SJCRH30 (cell line): ENCODE measurements at regions not wholly inside any gene's neighbourhood (a gene's known extent, or its start where the extent isn't known, plus 50 kb on each side); places are given as distances from the start of the nearest gene placed in this dataset.

Source experiments
- DNase-seq, 2 experiments: peaks; one replicate each; pipeline ENCODE4 v3.0.0-alpha.2; 2015 to 2020
- H3K27ac ChIP-seq: fragments of 250-450 bp; sonication (Bioruptor Pico); 2 replicates; pipeline ENCODE4 v1.5.1; 2020; ENCODE audit warnings: mild to moderate bottlenecking, moderate library complexity
- H3K27me3 ChIP-seq: fragments of 250-450 bp; sonication (Bioruptor Pico); 2 replicates; pipeline ENCODE4 v1.5.1; 2020; ENCODE audit warnings: mild to moderate bottlenecking, moderate library complexity
- H3K36me3 ChIP-seq: fragments of 250-450 bp; sonication (Bioruptor Pico); 2 replicates; pipeline ENCODE4 v1.5.1; 2020; ENCODE audit warnings: mild to moderate bottlenecking, moderate library complexity
- H3K4me1 ChIP-seq: fragments of 250-450 bp; sonication (Bioruptor Pico); 2 replicates; pipeline ENCODE4 v1.5.1; 2020; ENCODE audit warnings: mild to moderate bottlenecking, moderate library complexity
- H3K4me3 ChIP-seq: fragments of 250-450 bp; sonication (Bioruptor Pico); 2 replicates; pipeline ENCODE4 v1.5.1; 2020; ENCODE audit warnings: mild to moderate bottlenecking, moderate library complexity
- H3K9me3 ChIP-seq: fragments of 250-450 bp; sonication (Bioruptor Pico); replicated peaks from 2 replicates; pipeline ENCODE4 v1.5.1; 2020; ENCODE audit warnings: mild to moderate bottlenecking, moderate library complexity

DNA sequence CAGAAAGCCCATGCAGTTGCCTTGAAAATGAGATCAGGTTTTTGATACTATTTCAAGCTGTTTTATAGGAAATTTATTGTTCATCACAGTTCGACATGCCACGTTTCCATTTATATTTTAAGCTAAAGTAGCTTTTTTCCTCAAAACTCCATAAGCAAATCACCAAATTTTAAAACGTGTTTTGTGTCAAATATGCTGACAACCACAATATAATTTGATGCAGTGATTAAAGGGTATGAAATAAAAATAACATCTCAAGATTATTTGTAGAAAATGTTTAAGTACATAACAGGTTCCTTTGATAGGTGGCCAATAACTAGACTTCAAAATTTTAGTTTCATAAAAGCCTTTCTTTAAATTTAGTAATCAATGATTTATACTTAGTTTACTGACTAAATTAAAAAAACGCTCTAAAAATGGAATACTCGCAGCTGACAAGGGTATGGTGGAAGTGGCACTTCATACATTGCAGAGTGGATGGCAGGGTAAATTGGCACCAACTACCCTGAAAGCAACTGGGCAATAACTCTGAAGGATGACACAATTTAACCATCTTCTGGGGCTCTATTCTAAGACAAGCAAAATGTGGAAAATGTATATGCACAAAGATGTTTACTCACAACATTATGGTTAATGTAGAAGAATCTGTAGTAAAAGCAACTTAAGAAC, 481.6 kb downstream of the TNS3 start:
- Histone ChIP-seq H3K27me3 (no peaks in the 10 kb centered on the region), H3K36me3 (no peaks in the 10 kb centered on the region), H3K27ac (no peak overlapping the region), H3K4me1 (no peaks in the 10 kb centered on the region), H3K4me3 (no peak overlapping the region), H3K9me3 (no peaks in the 10 kb centered on the region)
- no peak for DNase-seq

- Histone ChIP-seq H3K27me3 (no peaks in the 10 kb centered on the region), H3K4me3 (no peak overlapping the region), H3K27ac (no peak overlapping the region), H3K4me1 (no peaks in the 10 kb centered on the region), H3K9me3 (no peaks in the 10 kb centered on the region), H3K36me3 (no peaks in the 10 kb centered on the region)
- no peak for DNase-seq
These were observed 484.5 kb downstream of the TNS3 start for GRCh38 chr7:47097431-47097830.

DNA sequence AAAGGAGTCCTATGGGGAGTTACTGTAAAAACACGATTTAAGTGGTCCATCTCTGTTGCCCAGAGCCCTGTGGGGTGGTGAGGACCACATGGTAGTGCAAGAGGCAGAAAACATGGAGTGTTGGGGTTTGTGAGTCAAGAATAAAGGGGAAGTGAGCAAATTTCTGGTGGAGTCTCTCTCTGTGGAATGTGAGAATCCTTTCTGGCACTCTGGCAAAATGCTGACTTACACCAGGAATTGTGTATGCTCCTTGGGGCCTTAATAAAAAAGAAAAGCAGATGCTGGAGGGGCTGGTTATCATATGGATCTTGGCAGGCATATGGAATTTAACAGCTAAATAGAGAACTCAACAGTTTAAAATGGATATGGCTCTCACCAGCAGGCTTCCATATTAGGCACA, 486.0 kb downstream of the TNS3 start:
- no peaks in the 10 kb centered on the region for H3K27me3 ChIP-seq
- H3K4me3 ChIP-seq: no peak overlapping the region
- no peaks in the 10 kb centered on the region for H3K9me3 ChIP-seq
- H3K27ac ChIP-seq: no peak overlapping the region
- no peak for DNase-seq
- H3K4me1 ChIP-seq: no peaks in the 10 kb centered on the region
- H3K36me3 ChIP-seq: no peaks in the 10 kb centered on the region

DNA sequence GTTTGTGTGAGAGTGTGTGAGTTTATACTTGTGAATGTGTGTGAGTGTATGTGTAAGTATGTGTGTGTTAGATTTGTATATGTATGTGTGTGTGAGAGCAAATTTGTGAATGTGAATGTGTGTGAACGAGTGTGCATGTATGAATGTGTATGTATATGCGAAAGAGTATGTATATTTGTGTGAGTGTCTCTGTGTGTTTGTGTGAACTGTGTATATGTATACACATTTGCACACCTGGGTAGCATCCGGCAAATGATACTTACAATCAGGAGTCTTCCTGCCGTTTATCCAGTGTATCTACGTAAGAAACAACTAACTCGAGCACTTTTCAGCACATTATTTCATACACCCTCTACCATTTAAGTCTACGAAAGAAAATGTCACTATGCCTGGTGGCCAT, 487.4 kb downstream of the TNS3 start:
- no peak for DNase-seq
- H3K9me3 ChIP-seq: no peaks in the 10 kb centered on the region
- H3K4me1 ChIP-seq: no peaks in the 10 kb centered on the region
- H3K27ac ChIP-seq: no peak overlapping the region
- H3K27me3 ChIP-seq: no peaks in the 10 kb centered on the region
- no peaks in the 10 kb centered on the region for H3K36me3 ChIP-seq
- H3K4me3 ChIP-seq: no peak overlapping the region

DNA sequence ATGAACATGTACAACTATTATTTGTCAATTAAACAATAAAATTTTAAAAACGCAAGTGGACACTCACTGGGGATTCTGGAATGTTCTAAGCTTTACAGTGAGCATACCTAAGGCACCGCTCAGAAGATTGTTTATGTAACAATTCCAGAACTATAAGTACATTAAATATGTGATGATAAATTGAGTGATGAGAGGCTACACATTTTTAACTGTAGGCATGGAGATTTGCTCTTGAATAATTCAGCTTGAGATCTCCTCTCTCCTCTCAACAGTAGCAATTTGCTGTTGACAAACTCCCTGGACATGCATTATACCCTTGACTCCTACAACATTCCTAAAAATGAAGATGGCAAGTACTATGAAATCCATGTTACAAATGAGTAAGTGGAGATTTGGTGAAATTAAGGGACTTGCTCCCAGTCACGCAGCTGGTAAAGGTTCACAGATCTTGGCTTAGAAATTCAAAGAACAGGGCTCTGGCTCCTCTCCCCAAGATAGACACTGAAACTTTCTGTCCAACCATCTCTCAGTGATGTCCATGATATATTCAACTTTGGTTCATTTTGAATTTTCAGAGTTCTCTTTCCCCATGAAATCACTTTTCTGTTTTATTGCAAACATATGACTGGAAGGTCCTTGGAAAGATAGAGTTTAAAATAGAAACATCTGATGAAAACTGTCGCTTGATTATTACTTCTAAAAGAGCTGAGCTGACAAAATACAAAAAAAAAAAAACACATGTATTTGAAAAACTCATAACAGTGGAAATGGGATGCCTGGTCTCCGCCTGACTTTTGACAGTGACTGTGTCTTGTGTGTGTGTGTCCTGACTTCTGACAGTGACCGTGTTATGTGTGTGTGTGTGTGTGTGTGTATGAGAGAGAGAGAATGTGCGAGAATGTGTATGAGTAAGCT, 488.3 kb downstream of the TNS3 start:
- no peaks in the 10 kb centered on the region for H3K36me3 ChIP-seq
- DNase-seq: no peak
- no peaks in the 10 kb centered on the region for H3K27me3 ChIP-seq
- no peaks in the 10 kb centered on the region for H3K9me3 ChIP-seq
- H3K4me1 ChIP-seq: peaks cover under 1% of the 10 kb centered on the region; the same call in 1 of the 2 replicates
- no peak overlapping the region for H3K27ac ChIP-seq
- no peak overlapping the region for H3K4me3 ChIP-seq

DNA sequence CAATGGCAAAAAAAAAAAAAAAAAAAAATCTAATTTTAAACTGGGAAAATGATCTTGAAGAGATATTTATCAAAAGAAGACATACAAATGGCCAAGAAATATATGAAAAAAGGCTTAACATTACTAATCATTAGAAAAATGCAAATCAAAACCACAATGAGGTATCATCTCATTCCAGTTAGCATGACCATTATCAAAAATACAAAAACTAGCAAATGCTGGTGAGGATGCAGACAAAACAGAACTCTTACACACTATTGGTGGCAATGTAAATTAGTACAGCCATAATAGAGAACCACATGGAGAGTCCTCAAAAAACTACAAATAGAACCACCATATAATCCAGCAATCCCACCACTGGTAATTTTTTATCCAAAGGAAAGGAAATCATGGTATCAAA, 489.6 kb downstream of the TNS3 start:
- H3K36me3 ChIP-seq: no peaks in the 10 kb centered on the region
- no peak for DNase-seq
- no peak overlapping the region for H3K4me3 ChIP-seq
- H3K4me1 ChIP-seq: peaks cover 8% of the 10 kb centered on the region; the same call in 1 of the 2 replicates
- H3K9me3 ChIP-seq: no peaks in the 10 kb centered on the region; the same call in 1 of the 2 replicates
- no peak overlapping the region for H3K27ac ChIP-seq
- H3K27me3 ChIP-seq: no peaks in the 10 kb centered on the region

- Histone ChIP-seq H3K9me3 (no peaks in the 10 kb centered on the region; the same call in 1 of the 2 replicates), H3K27me3 (no peaks in the 10 kb centered on the region), H3K27ac (no peak overlapping the region), H3K4me3 (no peak overlapping the region), H3K4me1 (peaks cover 8% of the 10 kb centered on the region; the same call in 1 of the 2 replicates), H3K36me3 (no peaks in the 10 kb centered on the region)
- DNase-seq: no peak
These were observed 490.8 kb downstream of the TNS3 start for GRCh38 chr7:47091141-47091540.

DNA sequence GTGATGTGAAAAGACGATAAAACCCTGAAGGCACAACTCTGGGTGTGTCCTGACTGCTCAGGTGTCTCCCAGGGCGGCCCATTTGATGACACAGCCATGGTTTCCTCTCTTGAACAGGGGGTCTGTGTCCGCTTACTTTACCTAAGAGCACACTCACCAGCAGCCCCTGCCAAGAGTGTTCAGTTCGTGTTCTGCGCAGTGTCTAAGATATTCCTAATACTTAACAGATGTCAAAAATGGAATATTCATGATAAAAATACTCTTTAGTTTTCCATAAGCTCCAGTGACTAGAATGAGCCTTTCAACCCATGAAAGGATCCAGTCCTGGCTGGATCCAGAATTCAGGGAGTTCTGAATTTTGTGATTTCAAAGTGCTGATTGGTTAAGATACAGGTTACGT, 492.4 kb downstream of the TNS3 start:
- no peaks in the 10 kb centered on the region for H3K27me3 ChIP-seq
- peaks cover 5% of the 10 kb centered on the region; the same call in 1 of the 2 replicates for H3K9me3 ChIP-seq
- DNase-seq: no peak
- H3K36me3 ChIP-seq: no peaks in the 10 kb centered on the region
- no peak overlapping the region for H3K27ac ChIP-seq
- H3K4me1 ChIP-seq: peaks cover 8% of the 10 kb centered on the region; the same call in 1 of the 2 replicates
- no peak overlapping the region for H3K4me3 ChIP-seq

DNA sequence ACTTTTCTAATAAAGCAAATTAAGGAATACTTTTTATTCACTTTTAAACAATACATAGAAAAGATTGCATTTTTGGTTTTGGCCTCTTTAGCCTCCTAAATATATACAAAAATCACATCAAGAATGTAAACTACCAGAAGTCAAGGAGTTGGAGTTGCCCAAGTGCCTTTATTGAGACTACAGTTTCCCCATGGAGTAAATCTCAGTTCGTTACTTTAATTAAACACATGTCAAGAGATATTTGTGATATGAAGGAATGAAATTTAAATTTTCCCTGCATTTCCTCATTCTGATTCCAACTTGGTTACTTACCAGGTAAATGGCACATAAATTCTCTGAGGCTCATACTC, 492.9 kb downstream of the TNS3 start:
- no peak for DNase-seq
- Histone ChIP-seq H3K27me3 (no peaks in the 10 kb centered on the region), H3K9me3 (peaks cover 5% of the 10 kb centered on the region; the same call in 1 of the 2 replicates), H3K27ac (no peak overlapping the region), H3K36me3 (no peaks in the 10 kb centered on the region), H3K4me3 (no peak overlapping the region), H3K4me1 (peaks cover 10% of the 10 kb centered on the region; the same call in 1 of the 2 replicates)

GRCh38 chr7:47088329-47089067, 493.4 kb downstream of the TNS3 start:
- H3K36me3 ChIP-seq: no peaks in the 10 kb centered on the region

DNA sequence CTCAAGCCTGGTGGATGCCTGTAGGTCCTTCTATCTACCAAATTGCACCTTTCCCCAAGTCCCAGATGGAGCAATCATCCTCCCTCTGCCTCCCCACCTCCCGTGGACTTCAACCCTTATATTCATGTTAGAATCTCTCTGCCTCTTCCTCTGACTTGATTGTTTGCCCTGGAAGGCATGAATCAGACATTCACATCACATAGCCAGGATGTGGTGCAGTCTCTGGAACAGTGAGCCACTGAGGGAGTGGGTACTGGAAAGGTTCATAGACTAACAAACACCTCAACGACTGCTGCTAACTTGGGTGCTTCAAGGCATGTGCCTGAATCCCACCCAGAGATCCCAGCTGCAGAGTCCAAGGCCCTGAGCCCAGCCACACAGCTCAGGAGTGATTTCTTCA, 494.0 kb downstream of the TNS3 start:
- no peak overlapping the region for H3K4me3 ChIP-seq
- H3K36me3 ChIP-seq: no peaks in the 10 kb centered on the region
- DNase-seq: no peak
- H3K4me1 ChIP-seq: peaks cover 17% of the 10 kb centered on the region
- H3K9me3 ChIP-seq: peaks cover 5% of the 10 kb centered on the region; the same call in 1 of the 2 replicates
- H3K27me3 ChIP-seq: no peaks in the 10 kb centered on the region
- H3K27ac ChIP-seq: peak overlapping the region; percentile 40; the same call in 1 of the 2 replicates

More at GRCh38 chr7:47088329-47089067, 493.4 kb downstream of the TNS3 start:
- H3K27ac ChIP-seq: peak overlapping the region; percentile 40; the same call in 1 of the 2 replicates
- H3K4me1 ChIP-seq: peaks cover 15% of the 10 kb centered on the region
- no peaks in the 10 kb centered on the region for H3K27me3 ChIP-seq
- H3K9me3 ChIP-seq: peaks cover 5% of the 10 kb centered on the region; the same call in 1 of the 2 replicates
- peak; percentile 80 to 89 for DNase-seq
- no peak overlapping the region for H3K4me3 ChIP-seq

DNA sequence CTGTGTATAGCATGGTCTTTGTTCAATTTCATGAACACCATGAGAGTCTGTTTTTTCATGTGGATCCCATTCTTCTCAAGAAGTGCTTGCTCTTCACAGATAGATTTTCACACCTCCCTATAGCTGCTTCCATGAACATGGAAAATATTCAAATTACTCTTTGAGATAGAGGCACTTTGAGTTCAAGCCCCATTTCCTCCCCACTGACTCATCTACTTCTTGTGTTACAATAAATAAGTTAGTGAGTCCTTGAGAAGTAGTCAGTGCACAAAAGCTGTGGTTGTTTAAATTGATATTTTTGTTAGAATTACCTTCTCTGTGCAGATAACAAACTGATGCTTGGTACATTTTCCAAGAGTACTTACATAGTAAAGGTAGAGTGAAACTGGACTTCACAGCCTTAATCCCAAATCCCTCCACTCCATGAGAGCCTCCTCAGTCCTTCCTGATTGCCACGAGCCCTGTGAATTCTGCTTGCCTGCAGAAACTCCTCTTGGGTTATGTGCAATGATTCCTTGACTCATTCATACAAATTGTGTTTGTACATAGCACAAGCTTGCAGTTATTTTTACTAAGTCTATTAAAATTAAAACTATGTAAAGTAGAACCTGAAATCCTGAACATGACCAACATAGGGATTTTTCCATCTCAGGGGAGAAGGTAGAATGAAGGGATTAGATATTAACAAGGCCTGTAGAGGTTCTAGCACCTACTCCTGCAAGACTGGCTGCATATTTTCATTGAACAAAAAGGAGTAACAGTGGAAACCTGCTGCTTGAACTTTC, 496.2 kb downstream of the TNS3 start:
- Histone ChIP-seq H3K36me3 (no peaks in the 10 kb centered on the region), H3K4me3 (no peak overlapping the region), H3K27ac (no peak overlapping the region), H3K4me1 (peaks cover 28% of the 10 kb centered on the region), H3K9me3 (peaks cover 5% of the 10 kb centered on the region; the same call in 1 of the 2 replicates), H3K27me3 (no peaks in the 10 kb centered on the region)
- DNase-seq: no peak

DNA sequence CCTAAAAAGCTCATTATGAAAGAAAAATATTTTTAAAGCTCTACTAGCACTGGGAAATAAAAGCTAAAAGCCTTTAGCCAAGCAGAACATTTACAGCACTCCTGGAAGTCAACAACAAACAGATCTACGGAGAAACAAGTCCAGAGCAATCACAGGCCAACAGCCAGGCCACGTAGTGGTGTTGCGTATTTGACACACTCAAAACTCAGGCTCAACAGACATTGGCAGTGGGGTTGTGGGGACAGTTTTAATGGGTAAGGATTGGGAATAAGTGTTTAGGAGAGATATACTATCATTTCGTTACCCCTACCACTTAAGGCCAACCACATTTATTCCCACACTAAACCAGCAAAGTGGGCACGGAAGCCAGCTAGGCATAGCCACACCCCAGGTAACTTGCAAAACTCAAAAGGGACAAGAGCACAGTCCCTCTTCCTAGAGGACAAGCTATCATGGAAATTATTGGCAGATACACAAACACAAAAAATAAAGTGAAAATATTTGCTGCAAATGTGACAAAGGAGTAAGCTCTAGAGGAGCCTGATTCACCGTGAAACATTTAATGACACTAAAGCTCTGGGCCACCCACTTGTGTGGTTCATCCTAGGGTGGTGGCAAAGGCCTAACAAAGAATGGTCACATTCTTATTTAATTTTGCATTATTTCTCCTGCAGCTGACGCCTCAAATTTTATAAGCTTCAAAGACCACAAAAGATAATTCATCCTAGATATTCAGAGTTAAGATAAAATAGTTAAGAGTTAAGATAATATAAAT, 498.2 kb downstream of the TNS3 start:
- Histone ChIP-seq H3K27ac (peak overlapping the region; percentile 69), H3K36me3 (no peaks in the 10 kb centered on the region), H3K27me3 (no peaks in the 10 kb centered on the region), H3K9me3 (peaks cover 5% of the 10 kb centered on the region; the same call in 1 of the 2 replicates), H3K4me3 (no peak overlapping the region), H3K4me1 (peaks cover 35% of the 10 kb centered on the region)
- peak; percentile 58 to 72 for DNase-seq
